Activated CD4-positive, alpha-beta T cell treated with anti-CD3 and anti-CD28 coated beads for 4 hours (primary cell): ENCODE measurements at regions not wholly inside any gene's neighbourhood (a gene's known extent, or its start where the extent isn't known, plus 50 kb on each side); places are given as distances from the start of the nearest gene placed in this dataset.

ENCODE experiments used
- DNase-seq, 2 donors: peaks; one replicate each; pipeline ENCODE4 v3.0.0-alpha.2; 2020

DNA sequence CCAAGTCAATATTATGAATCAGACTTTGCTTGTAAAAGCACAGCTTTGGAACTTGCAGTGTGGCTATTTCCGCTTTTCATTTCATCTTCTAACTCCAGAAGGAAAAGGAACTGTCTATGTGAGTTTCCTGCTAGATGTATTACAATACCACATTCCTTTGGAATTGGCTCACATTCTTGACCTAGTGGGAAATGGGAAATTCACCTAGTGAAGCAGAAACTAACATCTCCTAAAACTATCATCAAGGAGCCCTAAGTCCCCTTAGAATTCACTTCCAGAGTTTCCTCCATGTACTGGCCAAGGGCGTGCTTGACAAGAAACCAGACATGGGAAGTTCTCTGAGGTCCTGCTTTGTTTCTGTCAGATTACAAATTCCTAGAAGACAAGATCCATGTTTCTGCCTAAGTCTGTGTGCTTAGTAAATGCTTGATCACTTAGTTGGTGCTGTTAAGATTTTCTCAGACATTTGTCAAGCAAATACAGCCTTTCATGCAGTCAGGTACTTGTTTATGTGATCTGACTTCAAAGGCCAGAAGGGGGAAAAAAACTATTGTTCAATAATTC lies 275.7 kb upstream of the FN1 start:
- no peak for DNase-seq

DNA sequence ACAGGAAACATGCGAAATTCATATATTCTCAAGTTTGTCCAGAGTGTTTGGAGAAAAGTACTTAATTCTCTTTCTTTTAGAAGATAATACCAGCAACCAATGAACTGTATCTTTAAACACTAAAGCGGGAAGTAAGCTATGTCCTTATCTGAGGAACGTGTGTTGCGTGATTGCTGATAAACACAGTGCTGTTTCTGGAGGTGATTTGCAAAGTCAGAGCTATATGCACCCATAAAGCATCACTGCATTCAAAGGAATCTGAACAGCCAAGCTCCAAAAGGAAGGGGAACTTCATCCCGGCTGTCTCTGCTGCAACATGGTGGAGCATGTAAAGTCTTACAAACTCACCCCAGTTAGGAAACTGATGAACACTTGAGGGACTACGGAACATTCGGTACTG lies 271.7 kb upstream of the FN1 start:
- DNase-seq = no peak

DNA sequence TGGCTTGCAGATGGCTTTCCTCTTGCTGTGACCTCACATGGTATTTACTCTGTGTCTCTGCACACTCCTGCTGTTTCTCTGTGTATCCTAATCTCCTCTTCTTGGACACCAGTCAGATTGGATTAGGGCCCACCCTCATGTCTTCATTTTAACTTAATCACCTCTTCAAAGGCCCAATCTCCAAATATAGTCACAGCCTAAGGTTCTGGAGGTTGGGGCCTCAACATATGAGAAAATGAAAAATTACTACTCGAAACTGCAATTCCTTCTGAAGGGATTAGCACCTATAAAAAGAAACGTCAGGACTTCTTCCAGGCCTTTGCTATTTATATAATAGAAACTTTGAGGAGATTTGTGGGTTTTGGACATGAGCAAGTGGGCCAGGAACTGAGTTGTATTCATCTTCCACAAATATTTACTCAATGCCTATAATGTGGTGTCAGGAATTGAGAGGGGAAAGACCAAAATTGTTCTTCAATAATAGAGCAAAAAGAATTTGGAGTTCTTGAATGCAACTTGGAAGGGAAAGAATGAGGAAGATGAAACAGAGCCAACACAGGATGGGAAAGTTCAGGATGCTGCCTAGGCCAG lies 270.0 kb upstream of the FN1 start:
- DNase-seq = no peak

DNA sequence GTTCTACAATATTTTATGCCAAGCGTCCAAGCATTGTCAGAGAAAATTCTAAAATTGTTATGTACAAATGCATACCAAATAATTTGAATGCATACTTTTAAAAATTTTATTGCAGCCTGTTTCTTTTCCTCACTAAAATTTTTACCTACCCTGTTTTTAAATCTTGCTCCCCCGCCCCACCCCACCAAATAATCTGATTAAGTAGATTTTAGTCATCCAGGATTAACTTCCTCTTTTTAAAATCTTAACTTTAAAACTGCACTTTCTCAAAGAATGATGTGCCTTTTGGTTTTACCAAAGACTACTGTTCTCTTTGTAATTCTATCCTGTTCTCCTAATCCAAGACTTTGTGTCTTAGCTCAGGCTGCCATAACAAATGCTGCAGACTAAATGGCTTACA lies 269.4 kb upstream of the FN1 start:
- no peak for DNase-seq

DNA sequence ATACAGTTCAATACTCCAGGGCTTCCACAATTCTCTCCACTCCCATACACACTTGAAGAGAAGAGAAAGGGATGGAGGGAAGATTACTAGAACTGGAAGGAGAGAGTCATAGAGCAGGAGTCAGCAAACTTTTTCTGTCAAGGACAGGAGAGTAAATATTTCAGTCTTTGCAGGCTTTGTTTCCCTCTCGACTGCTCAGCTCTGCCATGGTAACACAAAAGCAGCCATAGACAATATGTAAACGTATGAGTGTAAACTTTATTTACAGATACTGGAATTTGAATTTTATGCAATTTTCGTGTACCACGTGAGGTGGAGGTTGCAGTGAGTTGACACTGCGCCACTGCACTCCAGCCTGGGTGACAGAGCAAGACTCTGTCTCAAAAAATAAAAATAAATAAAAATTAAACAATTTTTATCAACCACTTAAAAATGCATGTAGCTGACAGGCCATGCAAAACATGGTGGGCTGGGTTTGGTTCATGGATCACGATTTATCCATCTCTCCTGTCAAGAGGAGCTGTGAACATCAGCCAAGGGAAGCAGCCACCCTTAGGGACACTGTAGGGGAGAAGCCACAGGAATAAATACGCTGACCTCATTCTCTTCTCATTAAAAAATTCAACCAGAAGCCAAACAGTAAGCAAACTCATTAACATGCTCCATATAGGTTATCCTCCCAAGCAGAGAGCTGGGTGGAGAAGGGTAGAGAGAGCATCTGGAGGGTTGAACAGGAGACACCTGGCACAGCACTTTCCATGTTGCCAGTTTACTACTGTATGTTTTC lies 266.4 kb upstream of the FN1 start:
- DNase-seq = no peak

DNA sequence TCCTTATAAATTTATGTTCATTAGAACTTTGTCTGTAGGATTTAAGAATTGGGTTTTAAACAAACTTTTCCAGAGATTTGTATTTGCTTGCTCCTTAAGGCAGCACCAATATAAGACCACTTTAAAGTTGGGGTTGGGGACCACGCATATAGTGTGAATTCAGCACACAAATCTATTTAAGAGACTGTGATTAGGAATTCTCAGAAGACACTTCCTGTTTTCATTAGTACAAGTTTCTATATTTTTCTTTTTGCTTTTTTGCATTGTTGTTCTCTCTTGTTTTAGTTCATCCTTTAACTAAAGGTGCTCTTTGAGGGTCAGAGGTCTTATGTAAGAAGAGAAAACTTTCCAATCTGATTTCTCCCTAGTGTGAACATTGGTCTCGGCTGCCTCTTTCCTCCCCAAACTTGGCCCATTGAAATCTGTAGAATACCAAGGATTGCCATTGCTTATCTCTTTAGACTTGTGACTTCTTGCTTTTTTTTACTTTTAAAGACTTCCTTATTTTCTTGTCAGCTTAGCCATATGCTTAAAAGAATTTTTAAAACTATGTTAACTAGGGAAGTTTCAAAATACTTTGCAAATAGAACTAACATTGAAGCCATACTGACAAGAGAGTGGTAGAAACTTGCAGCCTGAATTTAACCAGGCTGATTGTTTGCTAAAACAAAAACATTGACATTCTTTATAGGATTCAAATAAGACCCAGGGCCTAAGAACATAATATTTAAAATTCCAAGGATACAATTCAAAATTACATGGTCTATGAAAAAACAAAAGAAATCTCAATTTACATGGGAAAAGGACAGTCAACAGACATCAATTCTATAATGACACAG lies 264.1 kb upstream of the FN1 start:
- no peak for DNase-seq

DNA sequence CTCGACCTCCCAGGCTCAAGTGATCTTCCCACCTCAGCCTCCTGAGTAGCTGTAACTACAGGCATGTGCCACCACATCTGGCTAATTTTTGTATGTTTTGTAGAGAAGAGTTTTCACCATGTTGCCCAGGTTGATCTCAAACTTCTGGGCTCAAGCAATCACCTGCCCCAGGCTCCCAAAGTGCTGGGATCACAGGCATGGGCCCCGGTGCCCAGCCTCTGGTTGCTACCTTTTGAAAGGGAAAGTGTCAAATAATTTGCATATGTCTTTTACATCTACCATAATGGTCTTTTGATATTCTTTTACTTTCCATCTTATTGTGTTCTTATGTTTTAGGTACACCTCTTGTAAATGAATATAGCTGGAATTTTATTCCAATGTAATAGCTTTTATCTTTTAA lies 263.1 kb upstream of the FN1 start:
- no peak for DNase-seq

DNA sequence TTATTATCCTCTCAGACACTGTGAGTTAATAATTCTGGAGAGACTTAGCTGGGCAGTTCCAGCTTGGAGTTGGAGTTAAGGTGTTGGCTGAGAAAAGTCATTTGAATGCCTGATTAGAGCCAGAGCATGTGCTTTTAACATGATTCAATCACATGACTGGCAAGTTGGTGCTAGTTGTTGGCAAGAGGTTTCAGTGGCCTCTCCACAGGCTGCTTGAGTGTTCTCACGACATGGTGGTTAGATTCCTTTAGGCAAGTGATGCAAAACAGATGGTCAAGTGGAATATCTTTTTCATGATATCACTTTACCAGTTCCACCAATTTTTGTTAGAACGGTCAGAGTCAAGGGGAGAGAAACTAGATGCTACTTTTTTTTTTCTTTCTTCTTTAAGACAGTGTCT lies 262.7 kb upstream of the FN1 start:
- no peak for DNase-seq

DNA sequence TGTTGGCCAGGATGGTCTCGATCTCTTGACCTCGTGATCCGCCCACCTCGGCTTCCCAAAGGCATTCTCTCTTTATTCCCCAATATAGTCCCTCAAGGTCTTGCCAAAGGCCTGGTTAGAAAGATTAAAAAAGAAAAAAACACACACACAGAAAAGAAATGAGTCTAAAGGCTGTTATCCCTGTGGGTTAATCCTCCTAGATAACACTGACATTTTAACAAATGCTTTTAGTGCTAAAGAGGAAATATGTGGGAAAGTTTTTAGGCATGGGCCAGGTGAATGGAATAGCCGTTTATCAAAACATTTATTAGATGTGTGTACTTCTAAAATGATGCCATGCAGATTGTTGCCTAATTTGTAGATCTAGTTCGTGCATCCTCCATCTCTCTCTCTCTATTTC lies 261.6 kb upstream of the FN1 start:
- DNase-seq = no peak

DNA sequence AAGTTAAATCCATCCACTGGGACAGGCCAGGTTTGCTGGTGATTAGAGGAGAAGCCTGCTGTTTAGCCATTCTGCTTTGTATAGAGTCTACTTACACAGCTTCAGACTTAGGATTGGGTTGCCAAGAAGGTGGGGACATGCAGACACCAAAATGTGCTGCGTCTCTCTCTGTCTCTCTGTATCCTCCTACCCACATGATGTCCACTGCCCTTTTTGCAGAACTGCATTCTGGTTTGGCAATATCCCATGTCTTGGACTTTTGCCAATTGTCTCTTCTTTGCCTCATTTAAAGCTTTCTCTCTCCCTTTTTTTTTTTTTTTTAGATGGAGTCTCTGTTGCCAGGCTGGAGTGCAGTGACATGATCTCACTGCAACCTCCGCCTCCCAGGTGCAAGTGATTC lies 261.1 kb upstream of the FN1 start:
- DNase-seq = no peak

DNA sequence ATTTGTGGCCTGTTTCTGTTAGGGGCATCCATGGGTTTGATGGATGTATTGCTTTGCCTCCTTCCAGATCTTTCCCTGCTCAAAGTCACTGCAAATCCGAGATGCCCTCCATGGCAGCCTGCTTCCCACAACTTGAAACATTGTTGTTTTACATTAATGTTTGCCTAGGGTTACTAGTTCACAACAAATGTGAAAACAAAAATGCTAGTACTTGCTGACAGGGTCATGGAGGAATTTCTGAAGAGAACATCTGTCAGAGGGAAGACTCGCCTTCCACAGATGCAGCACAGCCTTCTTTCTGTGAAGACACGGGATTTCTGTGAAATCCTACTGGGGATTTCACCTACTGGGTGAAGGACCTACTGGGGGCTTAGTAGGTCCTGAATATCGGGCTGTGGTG lies 260.0 kb upstream of the FN1 start:
- no peak for DNase-seq

DNA sequence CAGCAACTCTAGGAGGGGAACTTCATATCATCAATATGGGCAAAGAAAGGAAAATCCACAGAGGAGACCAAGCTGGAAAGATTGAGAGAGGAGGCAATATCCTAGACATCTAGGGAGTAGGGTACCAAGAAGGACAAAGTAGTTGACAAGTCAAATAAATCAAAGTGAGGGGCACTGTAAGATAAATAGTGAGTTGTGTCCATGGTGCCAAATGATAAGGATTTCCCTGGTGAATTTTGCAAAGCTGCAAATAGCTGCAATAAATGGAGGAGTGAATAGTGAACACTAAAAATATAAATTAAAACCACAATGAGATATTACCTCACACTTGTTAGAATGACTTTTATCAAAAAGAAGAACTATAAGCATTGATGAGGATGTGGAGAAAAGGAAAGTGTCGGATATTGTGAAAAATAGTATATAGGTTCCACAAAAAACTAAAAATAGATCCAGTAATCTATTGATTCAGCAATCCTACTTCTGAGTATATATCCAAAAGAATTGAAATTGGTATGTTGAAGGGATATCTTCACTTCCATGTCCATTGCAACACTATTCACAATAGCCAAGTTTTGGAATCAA lies 258.2 kb upstream of the FN1 start:
- DNase-seq = no peak

DNA sequence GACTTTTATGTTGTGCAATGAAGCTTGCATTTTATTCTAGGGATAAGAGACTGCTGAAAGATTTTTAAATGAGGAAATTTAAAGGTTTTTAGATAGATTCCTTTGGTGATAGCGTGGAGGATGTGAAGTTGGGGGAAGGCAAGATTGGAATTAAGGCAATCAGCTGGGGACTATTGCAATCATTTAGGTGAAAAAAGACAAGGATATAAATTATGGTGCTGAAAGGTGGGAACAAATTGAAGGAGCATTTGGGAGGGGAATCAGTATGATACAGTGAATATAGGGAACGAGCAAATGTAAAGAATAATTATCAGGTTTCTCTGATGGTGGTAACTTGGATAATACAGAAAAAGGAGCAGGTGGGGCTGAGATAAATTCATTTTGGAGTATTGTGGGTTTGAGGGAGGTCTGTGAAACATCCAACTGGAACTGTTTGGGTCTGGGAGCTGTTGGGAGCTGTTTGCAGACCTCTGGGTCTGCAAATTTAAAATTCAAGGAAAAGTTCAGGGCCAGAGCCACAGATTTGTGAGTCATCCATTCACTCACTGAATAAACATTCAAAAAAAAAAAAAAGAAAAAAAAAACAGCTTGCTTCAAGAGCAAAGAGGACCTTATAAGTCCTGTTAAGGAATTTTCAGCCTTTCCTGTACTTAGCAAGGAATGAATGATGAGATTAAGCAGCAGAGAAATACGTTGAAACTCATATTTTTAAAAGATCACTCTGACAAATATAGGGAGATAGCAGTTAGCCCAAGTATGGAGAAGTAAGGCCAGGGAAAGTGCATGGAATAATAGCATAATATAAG lies 257.5 kb upstream of the FN1 start:
- DNase-seq = no peak

DNA sequence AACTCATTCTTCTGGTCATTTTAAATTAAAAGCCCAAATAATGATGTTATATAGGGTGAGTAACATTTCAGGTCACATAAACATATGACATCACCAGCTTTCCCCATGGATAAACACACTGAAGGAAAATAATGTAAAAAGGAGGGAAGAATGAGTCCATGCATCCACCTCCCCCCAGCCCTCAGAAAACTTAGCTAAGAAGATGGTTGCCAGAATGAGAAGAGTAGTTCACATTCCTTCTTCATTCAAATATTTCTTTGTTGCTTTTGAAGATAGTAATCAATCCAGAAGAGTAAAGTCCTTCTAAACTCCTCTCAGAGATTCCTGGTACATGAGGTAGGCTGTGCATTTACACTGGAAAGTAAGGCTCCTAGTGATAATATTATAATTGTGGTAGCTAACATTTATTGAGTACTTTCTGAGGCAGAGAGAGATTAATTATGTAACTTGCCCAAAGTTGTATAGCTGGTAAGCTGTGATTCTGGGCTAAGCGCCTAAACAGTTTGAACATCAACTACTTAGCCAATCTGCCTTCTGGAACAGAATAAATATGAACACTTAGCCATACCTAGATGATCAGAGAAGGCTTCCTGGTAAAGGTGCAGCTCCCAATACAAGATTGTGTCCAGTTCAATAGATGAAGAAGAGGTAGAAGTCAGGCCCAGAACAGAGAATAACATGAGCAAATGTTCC lies 256.7 kb upstream of the FN1 start:
- no peak for DNase-seq

DNA sequence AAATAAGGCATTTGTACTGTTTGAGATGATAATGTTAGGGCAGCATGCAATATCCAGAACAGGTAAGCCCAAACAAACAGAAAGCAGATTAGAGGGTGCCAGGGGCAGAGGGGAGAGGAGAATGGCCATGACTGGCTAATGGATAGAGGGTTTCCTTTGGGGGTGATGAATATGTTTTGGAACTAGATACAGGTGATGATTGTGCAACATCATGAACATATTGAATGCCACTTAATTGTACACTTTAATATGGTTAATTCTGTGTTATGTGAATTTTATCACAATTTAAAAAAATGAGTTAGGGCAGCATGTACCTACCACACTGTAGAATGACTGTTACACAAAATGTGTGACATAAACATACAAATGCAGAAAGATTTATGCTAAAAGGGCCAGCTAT lies 255.5 kb upstream of the FN1 start:
- no peak for DNase-seq

DNA sequence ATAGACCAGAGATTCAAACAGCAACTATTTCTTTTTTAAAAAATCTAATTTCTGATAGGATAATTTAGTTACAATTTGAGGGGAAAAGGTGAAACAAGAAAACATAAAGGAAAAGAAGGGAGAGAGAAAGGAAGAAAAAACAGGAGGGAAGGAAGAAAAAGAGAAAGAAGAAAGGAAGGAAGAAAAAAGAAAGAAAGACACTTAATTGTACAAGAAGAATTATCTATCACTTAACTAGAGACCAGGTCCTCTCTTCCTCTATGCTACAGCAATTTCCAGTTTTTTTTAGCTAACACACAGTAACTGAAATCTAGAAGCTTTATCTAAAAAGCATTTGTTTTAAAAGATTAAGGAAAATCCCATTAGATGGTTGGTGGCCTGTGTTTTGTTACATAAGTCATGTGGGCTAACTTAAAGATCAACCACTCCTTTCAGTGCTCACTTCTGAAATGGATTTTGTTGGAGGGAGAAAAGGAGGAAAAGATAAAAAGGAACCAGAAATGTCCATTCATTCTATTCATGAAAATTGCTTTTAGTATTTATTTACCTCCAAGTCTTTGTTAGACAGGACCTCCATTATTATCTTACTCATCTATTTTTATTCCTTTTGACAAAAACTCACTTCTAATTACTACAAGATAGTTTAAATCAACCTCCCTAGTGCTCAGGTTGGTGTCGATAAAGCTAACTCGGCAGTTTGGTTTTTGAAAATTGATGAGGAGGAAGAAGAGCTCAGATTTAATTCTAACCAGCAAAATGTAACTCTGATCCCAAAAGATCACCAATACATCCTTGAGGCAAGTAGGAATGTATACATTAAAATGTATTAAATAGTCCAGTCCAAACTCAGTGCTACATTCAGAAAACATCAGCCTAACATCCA lies 251.5 kb upstream of the FN1 start:
- DNase-seq = no peak

DNA sequence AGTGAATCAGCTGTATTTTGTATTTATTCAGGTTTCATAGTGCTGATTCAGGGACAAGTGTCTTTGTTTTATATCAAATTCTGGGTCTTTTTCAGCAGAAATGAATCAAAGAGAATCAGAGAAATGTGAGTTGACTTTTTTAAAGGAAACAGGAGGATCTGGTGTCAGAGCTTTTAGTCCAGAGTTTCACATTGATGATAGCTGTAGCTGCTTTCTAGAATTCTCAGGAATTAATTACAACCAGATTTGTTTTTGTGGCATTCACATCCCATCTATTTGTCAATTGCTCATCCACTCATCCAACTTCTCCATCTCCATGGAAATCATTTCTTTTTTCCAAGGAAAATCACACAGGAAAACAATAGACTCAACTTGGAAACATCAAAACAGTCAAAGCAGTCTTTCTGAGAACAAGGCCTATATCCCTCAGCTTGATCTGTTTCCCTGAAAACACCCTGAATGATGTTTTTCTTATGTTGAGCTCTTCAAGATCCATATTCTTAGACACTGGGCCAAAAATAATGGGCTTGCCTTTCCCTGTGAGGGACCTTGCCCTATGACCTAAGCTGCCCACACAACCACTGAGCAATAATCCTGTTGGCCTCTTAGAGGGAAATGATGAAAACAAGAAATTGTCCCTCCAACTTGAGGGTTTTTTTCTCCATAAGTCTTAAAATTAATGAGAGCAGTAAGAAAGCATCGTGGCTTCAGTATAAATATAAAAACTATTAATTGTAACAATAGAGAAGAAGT lies 249.5 kb upstream of the FN1 start:
- no peak for DNase-seq

DNA sequence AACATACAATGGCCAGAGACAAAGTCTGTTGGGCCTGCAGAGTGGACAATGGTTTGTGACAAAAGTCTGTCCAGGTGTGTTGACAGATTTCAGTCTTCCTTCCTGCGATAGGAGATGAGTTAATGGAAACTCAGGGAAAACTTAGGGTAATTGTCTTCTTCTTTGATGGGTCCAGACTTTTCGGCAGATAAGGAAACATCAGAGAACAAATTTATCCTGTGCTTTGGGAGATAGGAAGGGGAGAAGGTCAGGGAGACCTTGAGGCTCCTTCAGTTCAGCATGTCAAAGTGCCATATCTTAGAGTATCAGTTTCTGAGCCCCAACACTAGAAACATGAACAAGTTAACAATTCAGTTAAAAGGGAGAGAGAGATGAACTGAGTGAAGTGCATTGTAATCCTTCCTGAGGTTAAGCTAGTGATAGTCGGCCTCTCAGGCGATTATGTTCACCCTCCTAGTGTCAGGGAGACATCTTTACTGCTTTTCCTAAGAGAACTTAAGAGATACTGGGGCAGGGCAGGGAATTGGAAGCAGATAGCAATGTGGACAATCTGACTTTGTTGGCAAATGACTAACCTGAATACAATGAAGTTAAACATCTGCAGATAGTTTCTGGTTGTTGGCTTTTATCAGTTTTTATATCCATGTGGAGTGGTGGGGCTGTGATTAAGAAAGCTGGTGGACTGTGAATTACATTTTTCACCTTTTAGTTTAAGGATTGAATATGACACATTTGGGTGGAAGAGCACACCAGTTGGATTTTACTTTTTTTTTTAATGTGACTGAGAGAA lies 248.8 kb upstream of the FN1 start:
- no peak for DNase-seq

DNA sequence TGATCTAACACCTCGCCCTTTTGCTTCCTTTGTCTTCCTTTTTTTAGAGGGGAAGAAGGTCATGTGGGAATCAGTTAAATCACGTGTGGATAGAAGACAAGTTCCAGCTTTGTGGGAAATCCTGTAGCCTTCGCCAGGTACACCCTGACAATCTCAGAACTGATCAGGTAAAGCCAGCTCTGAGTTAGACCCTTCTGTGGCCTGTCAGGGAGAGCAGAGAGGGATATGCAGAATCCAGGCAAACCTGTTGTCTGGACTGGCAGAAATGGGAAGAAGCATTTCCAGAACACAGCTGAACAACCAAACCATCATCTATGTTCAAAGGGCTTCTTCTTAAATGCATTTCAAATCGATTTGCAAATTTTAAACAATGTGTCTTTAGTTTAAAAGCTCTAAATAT lies 247.4 kb upstream of the FN1 start:
- no peak for DNase-seq
